Bronchial epithelial cell (primary cell): ENCODE measurements at regions not wholly inside any gene's neighbourhood (a gene's known extent, or its start where the extent isn't known, plus 50 kb on each side); places are given as distances from the start of the nearest gene placed in this dataset.
A peak's percentile ranks its signal among the peaks of the same experiment; 100 is the strongest.

Source experiments
- DNase-seq: peaks from one replicate; pipeline ENCODE4 v3.0.0-alpha.2; 2010; ENCODE audit warnings: low read depth
- FAIRE-seq: peaks from 2 replicates; lab custom pipeline; 2011; peaks lifted over from hg19 to GRCh38; lab: Jason Lieb, UNC
- H3K27me3 ChIP-seq: 2 replicates; pipeline ENCODE4 v1.5.1; 2011; ENCODE audit warnings: low read length; ENCODE audit not compliant: control insufficient read depth, insufficient read depth
- H3K36me3 ChIP-seq: 2 replicates; pipeline ENCODE4 v1.5.1; 2011; ENCODE audit warnings: low read length; ENCODE audit not compliant: control insufficient read depth, insufficient read depth
- H3K4me3 ChIP-seq: 2 replicates; pipeline ENCODE4 v1.5.1; 2011; ENCODE audit warnings: mild to moderate bottlenecking, low read depth, low read length, control low read depth
- CTCF ChIP-seq: IDR thresholded peaks from 2 replicates; pipeline ENCODE4 v1.5.1; 2011; ENCODE audit warnings: mild to moderate bottlenecking, moderate library complexity, low read length, control low read depth, inconsistent platforms; ENCODE audit not compliant: insufficient read depth, severe bottlenecking

- no peak for TF ChIP-seq CTCF
- DNase-seq (peak; percentile 1), FAIRE-seq (no peak)
- H3K4me3 ChIP-seq: no peak overlapping the region
- no peaks in the 10 kb centered on the region for H3K36me3 ChIP-seq
- no peaks in the 10 kb centered on the region for H3K27me3 ChIP-seq
Observed at GRCh38 chr7:13577566-13578145, 411.8 kb downstream of the ETV1 start.

GRCh38 chr7:13578294-13578693 lies 411.2 kb downstream of the ETV1 start:
- Histone ChIP-seq H3K4me3 (no peak overlapping the region), H3K36me3 (no peaks in the 10 kb centered on the region), H3K27me3 (no peaks in the 10 kb centered on the region)
- no peak for TF ChIP-seq CTCF
- FAIRE-seq (no peak), DNase-seq (no peak)

GRCh38 chr7:13581097-13581496 lies 408.4 kb downstream of the ETV1 start:
- FAIRE-seq: no peak

GRCh38 chr7:13593854-13594253 lies 395.6 kb downstream of the ETV1 start:
- Histone ChIP-seq H3K36me3 (no peaks in the 10 kb centered on the region), H3K27me3 (no peaks in the 10 kb centered on the region), H3K4me3 (no peak overlapping the region)
- no peak for TF ChIP-seq CTCF
- FAIRE-seq: no peak
- DNase-seq: no peak

More at GRCh38 chr7:13581097-13581496, 408.4 kb downstream of the ETV1 start:
- no peak overlapping the region for H3K4me3 ChIP-seq
- no peak for TF ChIP-seq CTCF
- H3K36me3 ChIP-seq: no peaks in the 10 kb centered on the region
- no peak for DNase-seq
- H3K27me3 ChIP-seq: no peaks in the 10 kb centered on the region

- DNase-seq (no peak), FAIRE-seq (no peak)
- Histone ChIP-seq H3K4me3 (no peak overlapping the region), H3K27me3 (no peaks in the 10 kb centered on the region), H3K36me3 (no peaks in the 10 kb centered on the region)
- no peak for TF ChIP-seq CTCF
Observed at GRCh38 chr7:13602036-13602435, 387.4 kb downstream of the ETV1 start.

- FAIRE-seq: no peak
- Histone ChIP-seq H3K27me3 (no peaks in the 10 kb centered on the region), H3K4me3 (no peak overlapping the region)
Observed at GRCh38 chr7:13603016-13603415, 386.4 kb downstream of the ETV1 start.

More at GRCh38 chr7:13603016-13603415, 386.4 kb downstream of the ETV1 start:
- no peaks in the 10 kb centered on the region for H3K36me3 ChIP-seq
- TF ChIP-seq CTCF: no peak
- DNase-seq: no peak
